ENCODE measurements at regions not wholly inside any gene's neighbourhood (a gene's known extent, or its start where the extent isn't known, plus 50 kb on each side); places are given as distances from the start of the nearest gene placed in this dataset.

GRCh38 chr2:18436503-18437005 is 123.9 kb downstream of the RDH14 start:
- no peak overlapping the region for H3K4me3 ChIP-seq
- DNase-seq (ENCODE audit: low spot score in 2 of 2), result no peak

GRCh38 chr2:18435426-18436037 is 124.9 kb downstream of the RDH14 start:
- TF ChIP-seq POLR2A (IDR thresholded peaks at IDR 0.05) (no peak), CTCF (IDR thresholded peaks at IDR 0.05) (peak; percentile 13 to 39 (median 26)), POLR2AphosphoS5 (IDR thresholded peaks at IDR 0.05) (no peak)
- H3K9me3 ChIP-seq, result no peaks in the 10 kb centered on the region
- H3K27ac ChIP-seq, result no peak overlapping the region
- H3K4me1 ChIP-seq, result no peaks in the 10 kb centered on the region
- no peaks in the 10 kb centered on the region for H3K36me3 ChIP-seq
- H3K27me3 ChIP-seq, result no peaks in the 10 kb centered on the region
- no peak for DNase-seq (ENCODE audit: low spot score in 2 of 2)
- intact Hi-C loops (cut with DNase I; ENCODE audit: low total_unique reads), result no loop called here
- H3K4me3 ChIP-seq, result no peak overlapping the region

More at GRCh38 chr2:18436503-18437005, 123.9 kb downstream of the RDH14 start:
- Histone ChIP-seq H3K9me3 (no peaks in the 10 kb centered on the region), H3K27ac (peak overlapping the region in 1 of 2 donors; percentile 43), H3K36me3 (no peaks in the 10 kb centered on the region), H3K27me3 (no peaks in the 10 kb centered on the region), H3K4me1 (no peaks in the 10 kb centered on the region)
- intact Hi-C loops (cut with DNase I; ENCODE audit: low total_unique reads), result no loop called here
- TF ChIP-seq CTCF (IDR thresholded peaks at IDR 0.05), result no peak
- no peak for TF ChIP-seq POLR2A (IDR thresholded peaks at IDR 0.05)
- TF ChIP-seq POLR2AphosphoS5 (IDR thresholded peaks at IDR 0.05), result no peak

GRCh38 chr2:18433872-18434271 is 126.6 kb downstream of the RDH14 start:
- no peak for DNase-seq (ENCODE audit: low spot score in 2 of 2)
- Histone ChIP-seq H3K27me3 (no peaks in the 10 kb centered on the region), H3K27ac (no peak overlapping the region), H3K4me1 (no peaks in the 10 kb centered on the region), H3K4me3 (no peak overlapping the region), H3K36me3 (no peaks in the 10 kb centered on the region), H3K9me3 (no peaks in the 10 kb centered on the region)
- intact Hi-C loops (cut with DNase I; ENCODE audit: low total_unique reads), result no loop called here
- TF ChIP-seq POLR2AphosphoS5 (IDR thresholded peaks at IDR 0.05) (no peak), CTCF (IDR thresholded peaks at IDR 0.05) (no peak), POLR2A (IDR thresholded peaks at IDR 0.05) (no peak)

- Histone ChIP-seq H3K4me1 (no peaks in the 10 kb centered on the region), H3K27ac (no peak overlapping the region), H3K4me3 (no peak overlapping the region), H3K36me3 (no peaks in the 10 kb centered on the region), H3K27me3 (no peaks in the 10 kb centered on the region), H3K9me3 (no peaks in the 10 kb centered on the region)
- no peak for DNase-seq (ENCODE audit: low spot score in 2 of 2)
- intact Hi-C loops (cut with DNase I; ENCODE audit: low total_unique reads), result no loop called here
- TF ChIP-seq CTCF (IDR thresholded peaks at IDR 0.05), result no peak
- TF ChIP-seq POLR2AphosphoS5 (IDR thresholded peaks at IDR 0.05), result no peak
- no peak for TF ChIP-seq POLR2A (IDR thresholded peaks at IDR 0.05)
Observed at GRCh38 chr2:18432999-18433398, 127.5 kb downstream of the RDH14 start.

- intact Hi-C loops (cut with DNase I; ENCODE audit: low total_unique reads), result no loop called here
- H3K27me3 ChIP-seq, result no peaks in the 10 kb centered on the region
- H3K27ac ChIP-seq, result no peak overlapping the region
- no peaks in the 10 kb centered on the region for H3K36me3 ChIP-seq
- DNase-seq (ENCODE audit: low spot score in 2 of 2), result no peak
- no peak for TF ChIP-seq POLR2A (IDR thresholded peaks at IDR 0.05)
- no peak for TF ChIP-seq POLR2AphosphoS5 (IDR thresholded peaks at IDR 0.05)
- no peak for TF ChIP-seq CTCF (IDR thresholded peaks at IDR 0.05)
- no peaks in the 10 kb centered on the region for H3K9me3 ChIP-seq
- H3K4me3 ChIP-seq, result no peak overlapping the region
- no peaks in the 10 kb centered on the region for H3K4me1 ChIP-seq
Observed at GRCh38 chr2:18430996-18431748, 129.3 kb downstream of the RDH14 start.

Data from breast epithelium (tissue), 4 donors.